ENCODE measurements at regions not wholly inside any gene's neighbourhood (a gene's known extent, or its start where the extent isn't known, plus 50 kb on each side); places are given as distances from the start of the nearest gene placed in this dataset.

- no peak for TF ChIP-seq CTCF (IDR thresholded peaks at IDR 0.05; ENCODE audit: borderline replicate concordance, extremely low read depth, insufficient read depth)
- Histone ChIP-seq H3K4me1 (ENCODE audit: control insufficient read depth in 2 of 3, insufficient read depth in 2 of 3, low read depth in 1 of 3, low read length in 3 of 3) (peaks cover 0 to 4% (median 4%) of the 10 kb centered on the region in 3 donors), H3K4me3 (ENCODE audit: low read length in 3 of 3) (no peak overlapping the region), H3K27me3 (ENCODE audit: control insufficient read depth, insufficient read depth, low read length) (no peaks in the 10 kb centered on the region), H3K9me3 (ENCODE audit: control insufficient read depth in 2 of 3, insufficient read depth in 1 of 3, low read length in 3 of 3) (peaks cover 0 to 10% (median 4%) of the 10 kb centered on the region in 3 donors), H3K36me3 (ENCODE audit: control insufficient read depth in 2 of 3, insufficient read depth in 3 of 3, low read length in 3 of 3) (no peaks in the 10 kb centered on the region), H3K27ac (ENCODE audit: low read depth in 2 of 2, low read length in 2 of 2) (no peak overlapping the region), H3K9ac (ENCODE audit: low read length in 3 of 3) (no peak overlapping the region)
- DNase-seq (peak in 4 of 5 donors; percentile 93 to 95 (median 94)), FAIRE-seq (no peak)
- intact Hi-C loops (cut with DNase I) = no loop called here
Observed at GRCh38 chr16:86919578-86920305, 341.4 kb downstream of the FOXL1 start.

- intact Hi-C loops (cut with DNase I) = no loop called here
- Histone ChIP-seq H3K27me3 (ENCODE audit: control insufficient read depth, insufficient read depth, low read length) (no peaks in the 10 kb centered on the region), H3K36me3 (ENCODE audit: control insufficient read depth in 2 of 3, insufficient read depth in 3 of 3, low read length in 3 of 3) (no peaks in the 10 kb centered on the region), H3K27ac (ENCODE audit: low read depth in 2 of 2, low read length in 2 of 2) (no peak overlapping the region), H3K9ac (ENCODE audit: low read length in 3 of 3) (no peak overlapping the region), H3K4me1 (ENCODE audit: control insufficient read depth in 2 of 3, insufficient read depth in 2 of 3, low read depth in 1 of 3, low read length in 3 of 3) (peaks cover 0 to 3% (median 2%) of the 10 kb centered on the region in 3 donors), H3K9me3 (ENCODE audit: control insufficient read depth in 2 of 3, insufficient read depth in 1 of 3, low read length in 3 of 3) (peaks cover 0 to 10% (median 4%) of the 10 kb centered on the region in 3 donors), H3K4me3 (ENCODE audit: low read length in 3 of 3) (no peak overlapping the region)
- DNase-seq (no peak), FAIRE-seq (no peak)
- no peak for TF ChIP-seq CTCF (IDR thresholded peaks at IDR 0.05; ENCODE audit: borderline replicate concordance, extremely low read depth, insufficient read depth)
Observed at GRCh38 chr16:86921289-86921688, 342.9 kb downstream of the FOXL1 start.

GRCh38 chr16:86922311-86922710 lies 344.0 kb downstream of the FOXL1 start:
- Histone ChIP-seq H3K9ac (ENCODE audit: low read length in 3 of 3) (no peak overlapping the region), H3K4me1 (ENCODE audit: control insufficient read depth in 2 of 3, insufficient read depth in 2 of 3, low read depth in 1 of 3, low read length in 3 of 3) (peaks cover 0 to 3% (median 2%) of the 10 kb centered on the region in 3 donors), H3K27ac (ENCODE audit: low read depth in 2 of 2, low read length in 2 of 2) (no peak overlapping the region), H3K27me3 (ENCODE audit: control insufficient read depth, insufficient read depth, low read length) (no peaks in the 10 kb centered on the region), H3K4me3 (ENCODE audit: low read length in 3 of 3) (no peak overlapping the region), H3K36me3 (ENCODE audit: control insufficient read depth in 2 of 3, insufficient read depth in 3 of 3, low read length in 3 of 3) (no peaks in the 10 kb centered on the region), H3K9me3 (ENCODE audit: control insufficient read depth in 2 of 3, insufficient read depth in 1 of 3, low read length in 3 of 3) (peaks cover 0 to 10% (median 4%) of the 10 kb centered on the region in 3 donors)
- TF ChIP-seq CTCF (IDR thresholded peaks at IDR 0.05; ENCODE audit: borderline replicate concordance, extremely low read depth, insufficient read depth) = no peak
- DNase-seq = no peak
- intact Hi-C loops (cut with DNase I) = no loop called here
- FAIRE-seq = no peak

All from kidney (tissue), 13 donors.